D721Med (cell line): ENCODE measurements at regions not wholly inside any gene's neighbourhood (a gene's known extent, or its start where the extent isn't known, plus 50 kb on each side); places are given as distances from the start of the nearest gene placed in this dataset.
"Not testable (repeated sequence)": the region's sequence is repeated elsewhere in the genome, so short reads cannot be mapped to it uniquely, and the experiment has no call there.

ENCODE experiments used
- DNase-seq: peaks from one replicate; pipeline ENCODE4 v3.0.0; 2011; ENCODE audit warnings: low spot score; ENCODE audit not compliant: insufficient read length
- FAIRE-seq: peaks from 2 replicates; lab custom pipeline; 2011; peaks lifted over from hg19 to GRCh38; lab: Jason Lieb, UNC
- TF ChIP-seq, protein P1 (sequence below): IDR thresholded peaks from 2 replicates; pipeline ENCODE4 v1.5.1; 2012; ENCODE audit warnings: mild to moderate bottlenecking, control low read depth; ENCODE audit not compliant: insufficient read depth; ENCODE audit errors: missing control alignments

DNA sequence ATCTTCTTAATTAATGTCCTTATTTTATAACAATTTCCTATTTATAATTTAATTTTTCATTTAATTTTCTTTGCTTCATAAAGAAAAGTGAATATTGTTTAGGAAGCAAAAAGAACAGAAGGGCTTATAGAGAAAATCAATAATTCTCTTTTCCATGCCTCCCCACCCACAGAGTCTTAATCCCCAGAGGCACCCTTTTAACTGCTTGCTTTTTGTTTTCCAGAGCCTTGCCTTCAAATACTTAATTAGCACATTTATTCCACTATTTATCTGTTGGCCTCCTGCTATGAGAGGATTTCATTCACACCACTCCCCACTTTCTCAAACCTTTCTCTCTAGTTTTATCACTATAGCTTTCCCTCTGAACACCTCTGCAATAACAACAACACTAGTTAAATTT lies 373.6 kb downstream of the MBD2 start:
- FAIRE-seq (no peak), DNase-seq (no peak)
- TF ChIP-seq, protein P1, sequence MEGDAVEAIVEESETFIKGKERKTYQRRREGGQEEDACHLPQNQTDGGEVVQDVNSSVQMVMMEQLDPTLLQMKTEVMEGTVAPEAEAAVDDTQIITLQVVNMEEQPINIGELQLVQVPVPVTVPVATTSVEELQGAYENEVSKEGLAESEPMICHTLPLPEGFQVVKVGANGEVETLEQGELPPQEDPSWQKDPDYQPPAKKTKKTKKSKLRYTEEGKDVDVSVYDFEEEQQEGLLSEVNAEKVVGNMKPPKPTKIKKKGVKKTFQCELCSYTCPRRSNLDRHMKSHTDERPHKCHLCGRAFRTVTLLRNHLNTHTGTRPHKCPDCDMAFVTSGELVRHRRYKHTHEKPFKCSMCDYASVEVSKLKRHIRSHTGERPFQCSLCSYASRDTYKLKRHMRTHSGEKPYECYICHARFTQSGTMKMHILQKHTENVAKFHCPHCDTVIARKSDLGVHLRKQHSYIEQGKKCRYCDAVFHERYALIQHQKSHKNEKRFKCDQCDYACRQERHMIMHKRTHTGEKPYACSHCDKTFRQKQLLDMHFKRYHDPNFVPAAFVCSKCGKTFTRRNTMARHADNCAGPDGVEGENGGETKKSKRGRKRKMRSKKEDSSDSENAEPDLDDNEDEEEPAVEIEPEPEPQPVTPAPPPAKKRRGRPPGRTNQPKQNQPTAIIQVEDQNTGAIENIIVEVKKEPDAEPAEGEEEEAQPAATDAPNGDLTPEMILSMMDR: no peak

- FAIRE-seq (peak; percentile 98), DNase-seq (no peak)
- TF ChIP-seq, protein P1: no peak
Measured at GRCh38 chr18:53843763-53844162, 380.7 kb downstream of the MBD2 start.

- TF ChIP-seq, protein P1: no peak
- FAIRE-seq (no peak), DNase-seq (no peak)
Measured at GRCh38 chr18:53843113-53843760, 381.2 kb downstream of the MBD2 start.

DNA sequence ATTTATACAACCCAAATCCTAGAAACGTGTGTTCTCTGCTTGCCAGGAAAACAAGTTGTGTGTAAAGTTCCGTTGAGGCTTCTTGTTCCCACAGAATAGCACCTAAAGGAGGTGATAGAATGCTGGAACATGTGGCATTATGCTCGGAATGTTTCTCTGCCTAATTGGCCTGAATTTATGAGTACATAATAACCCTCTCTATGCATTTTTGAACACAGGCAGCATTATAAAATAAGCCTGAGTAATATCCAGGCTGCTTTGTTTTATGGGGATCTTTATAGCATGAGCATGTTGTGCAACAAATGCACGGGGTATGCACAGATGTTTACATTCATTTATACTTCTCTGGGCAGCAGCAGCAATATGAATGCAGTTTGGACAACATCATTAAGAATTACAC lies 385.7 kb downstream of the MBD2 start:
- FAIRE-seq (no peak), DNase-seq (no peak)
- TF ChIP-seq, protein P1: no peak

GRCh38 chr18:53821141-53821540 lies 403.3 kb downstream of the MBD2 start:
- not testable (repeated sequence) for FAIRE-seq, DNase-seq

DNA sequence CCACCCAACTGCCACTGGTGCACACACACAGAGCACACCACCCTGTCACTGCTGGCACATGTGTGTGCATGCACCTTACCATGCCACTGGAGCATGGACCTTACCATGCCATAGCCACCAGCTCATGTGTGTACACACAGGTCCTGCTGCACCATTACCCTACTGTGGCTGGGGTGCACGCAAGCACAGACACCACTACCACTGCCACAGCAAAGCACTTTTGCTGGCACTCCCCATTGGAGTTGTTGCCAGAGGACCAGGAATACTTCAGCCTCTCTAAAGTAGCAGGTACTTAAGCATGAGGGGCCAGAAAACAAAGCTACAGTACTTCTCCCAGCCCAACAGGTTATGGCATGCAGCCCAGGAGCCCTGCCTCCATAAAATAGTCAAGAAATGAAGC lies 404.8 kb downstream of the MBD2 start:
- TF ChIP-seq, protein P1: no peak
- peak; percentile 68 for FAIRE-seq
- no peak for DNase-seq

- TF ChIP-seq, protein P1: no peak
- DNase-seq (no peak), FAIRE-seq (no peak)
Measured at GRCh38 chr18:53819174-53819573, 405.3 kb downstream of the MBD2 start.
